ENCODE measurements at regions not wholly inside any gene's neighbourhood (a gene's known extent, or its start where the extent isn't known, plus 50 kb on each side); places are given as distances from the start of the nearest gene placed in this dataset.

GRCh38 chr5:2187687-2188086, 305.0 kb upstream of the IRX4 start:
- DNase-seq (ENCODE audit: low spot score): peak; percentile 28

GRCh38 chr5:2187156-2187555, 304.4 kb upstream of the IRX4 start:
- DNase-seq (ENCODE audit: low spot score): peak; percentile 13

- DNase-seq (ENCODE audit: low spot score): peak; percentile 29
Measured at GRCh38 chr5:2186472-2187015, 303.8 kb upstream of the IRX4 start.

- DNase-seq (ENCODE audit: low spot score): peak; percentile 29
Measured at GRCh38 chr5:2185646-2186471, 303.1 kb upstream of the IRX4 start.

- no peak for DNase-seq (ENCODE audit: low spot score)
Measured at GRCh38 chr5:2184563-2185540, 302.1 kb upstream of the IRX4 start.

- DNase-seq (ENCODE audit: low spot score): no peak
Measured at GRCh38 chr5:2184026-2184366, 301.3 kb upstream of the IRX4 start.

GRCh38 chr5:2183154-2184025, 300.7 kb upstream of the IRX4 start:
- no peak for DNase-seq (ENCODE audit: low spot score)

- no peak for DNase-seq (ENCODE audit: low spot score)
Measured at GRCh38 chr5:2182020-2182419, 299.3 kb upstream of the IRX4 start.

- no peak for DNase-seq (ENCODE audit: low spot score)
Measured at GRCh38 chr5:2181557-2181956, 298.8 kb upstream of the IRX4 start.

GRCh38 chr5:2181149-2181548, 298.4 kb upstream of the IRX4 start:
- DNase-seq (ENCODE audit: low spot score): no peak

- DNase-seq (ENCODE audit: low spot score): no peak
Measured at GRCh38 chr5:2180456-2180855, 297.7 kb upstream of the IRX4 start.

- DNase-seq (ENCODE audit: low spot score): no peak
Measured at GRCh38 chr5:2179861-2180260, 297.1 kb upstream of the IRX4 start.

- DNase-seq (ENCODE audit: low spot score): no peak
Measured at GRCh38 chr5:2178528-2178927, 295.8 kb upstream of the IRX4 start.

GRCh38 chr5:2178071-2178477, 295.3 kb upstream of the IRX4 start:
- no peak for DNase-seq (ENCODE audit: low spot score)

GRCh38 chr5:2177244-2177643, 294.5 kb upstream of the IRX4 start:
- DNase-seq (ENCODE audit: low spot score): no peak

- no peak for DNase-seq (ENCODE audit: low spot score)
Measured at GRCh38 chr5:2176581-2176980, 293.9 kb upstream of the IRX4 start.

GRCh38 chr5:2175842-2176404, 293.2 kb upstream of the IRX4 start:
- no peak for DNase-seq (ENCODE audit: low spot score)

GRCh38 chr5:2175041-2175440, 292.3 kb upstream of the IRX4 start:
- no peak for DNase-seq (ENCODE audit: low spot score)

GRCh38 chr5:2174538-2174937, 291.8 kb upstream of the IRX4 start:
- no peak for DNase-seq (ENCODE audit: low spot score)

GRCh38 chr5:2173151-2173834, 290.6 kb upstream of the IRX4 start:
- DNase-seq (ENCODE audit: low spot score): no peak

- no peak for DNase-seq (ENCODE audit: low spot score)
Measured at GRCh38 chr5:2172471-2172870, 289.7 kb upstream of the IRX4 start.

Measured in ureter (tissue), 1 donor.